ENCODE measurements at regions not wholly inside any gene's neighbourhood (a gene's known extent, or its start where the extent isn't known, plus 50 kb on each side); places are given as distances from the start of the nearest gene placed in this dataset.

GRCh38 chr2:104523921-104524320 lies 330.0 kb upstream of the POU3F3 start:
- Histone ChIP-seq H3K56ac (replicated peaks; ENCODE audit: insufficient read length, low read depth, low read length) (no peak overlapping the region), H3K79me2 (ENCODE audit: control insufficient read depth in 1 of 2, insufficient read depth in 2 of 2, low read length in 2 of 2) (no peaks in the 10 kb centered on the region), H3K23me2 (ENCODE audit: low read depth, low read length) (no peaks in the 10 kb centered on the region; the same call in 1 of the 2 replicates), H3K9me3 (ENCODE audit: insufficient read depth in 2 of 2, low read depth in 1 of 2, low read length in 1 of 2) (no peaks in the 10 kb centered on the region), H2AK5ac (ENCODE audit: low read depth, low read length) (no peak overlapping the region), H4K91ac (replicated peaks; ENCODE audit: insufficient read length, low read length) (no peak overlapping the region), H4K20me1 (replicated peaks in 1 of 2; ENCODE audit: control insufficient read depth in 1 of 2, insufficient read depth in 2 of 2, low read length in 2 of 2) (no peaks in the 10 kb centered on the region), H3K36me3 (ENCODE audit: control insufficient read depth in 2 of 4, insufficient read depth in 4 of 4, low read length in 3 of 4) (no peaks in the 10 kb centered on the region), H3K4me3 (ENCODE audit: extremely low read depth in 1 of 4, insufficient read depth in 2 of 4, low read depth in 3 of 4, low read length in 4 of 4) (no peak overlapping the region), H3K4ac (replicated peaks; ENCODE audit: insufficient read length, low read depth, low read length) (no peak overlapping the region), H3K18ac (ENCODE audit: extremely low read depth, low read length) (no peak overlapping the region), H4K5ac (ENCODE audit: insufficient read length, low read depth, low read length) (no peak overlapping the region), H3K4me2 (ENCODE audit: insufficient read depth in 1 of 2, low read depth in 2 of 2, low read length in 2 of 2) (no peak overlapping the region), H3K4me1 (replicated peaks in 1 of 4; ENCODE audit: control insufficient read depth in 3 of 4, insufficient read depth in 4 of 4, low read length in 3 of 4) (no peaks in the 10 kb centered on the region), H2AFZ (ENCODE audit: low read length) (no peak overlapping the region), H3K23ac (ENCODE audit: insufficient read length) (no peak overlapping the region), H2BK20ac (ENCODE audit: low read length) (no peak overlapping the region), H2BK12ac (ENCODE audit: low read depth, low read length) (no peak overlapping the region), H3K9ac (replicated peaks in 1 of 4; ENCODE audit: extremely low read depth in 1 of 4, low read depth in 3 of 4, low read length in 3 of 4) (no peak overlapping the region), H2BK5ac (ENCODE audit: low read depth, low read length) (no peak overlapping the region), H2BK120ac (replicated peaks; ENCODE audit: low read depth, low read length) (no peak overlapping the region), H2BK15ac (ENCODE audit: low read length) (no peak overlapping the region), H3K79me1 (ENCODE audit: low read depth, low read length) (no peaks in the 10 kb centered on the region), H3K27me3 (replicated peaks in 1 of 4; ENCODE audit: control insufficient read depth in 3 of 4, extremely low read depth in 1 of 4, insufficient read depth in 3 of 4, low read length in 3 of 4) (peaks cover 0 to 1% (median 0%) of the 10 kb centered on the region in 4 experiments; a peak in 1 of 7 replicates), H3K14ac (ENCODE audit: insufficient read length) (no peak overlapping the region), H4K8ac (ENCODE audit: extremely low read depth, insufficient read depth, low read length) (no peak overlapping the region), H3K27ac (ENCODE audit: low read depth, low read length) (no peak overlapping the region)
- no peak for TF ChIP-seq BCL11A (IDR thresholded peaks at IDR 0.05; ENCODE audit: low read depth in 2 of 2, low read length in 2 of 2)
- TF ChIP-seq YY1 (IDR thresholded peaks at IDR 0.05; ENCODE audit: low read depth, low read length) = no peak
- TF ChIP-seq EP300 (IDR thresholded peaks at IDR 0.05; ENCODE audit: borderline replicate concordance in 1 of 2, low read depth in 2 of 2, low read length in 2 of 2) = no peak
- TF ChIP-seq JUN (IDR thresholded peaks at IDR 0.05; ENCODE audit: low read depth, low read length) = no peak
- no peak for TF ChIP-seq CEBPB (IDR thresholded peaks at IDR 0.05; ENCODE audit: low read depth, low read length)
- TF ChIP-seq EGR1 (IDR thresholded peaks at IDR 0.05; ENCODE audit: borderline replicate concordance, low read depth, low read length) = no peak
- no peak for TF ChIP-seq SAP30 (IDR thresholded peaks at IDR 0.05; ENCODE audit: insufficient read depth, insufficient replicate concordance, low read length)
- no peak for TF ChIP-seq CBX8 (IDR thresholded peaks at IDR 0.05; ENCODE audit: borderline replicate concordance, low read depth, low read length)
- TF ChIP-seq GABPA (IDR thresholded peaks at IDR 0.05; ENCODE audit: borderline replicate concordance, insufficient read depth, low read length) = no peak
- TF ChIP-seq SIRT6 (IDR thresholded peaks at IDR 0.05; ENCODE audit: low read length) = no peak
- TF ChIP-seq, protein P1, sequence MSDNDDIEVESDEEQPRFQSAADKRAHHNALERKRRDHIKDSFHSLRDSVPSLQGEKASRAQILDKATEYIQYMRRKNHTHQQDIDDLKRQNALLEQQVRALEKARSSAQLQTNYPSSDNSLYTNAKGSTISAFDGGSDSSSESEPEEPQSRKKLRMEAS (IDR thresholded peaks at IDR 0.05) = no peak
- TF ChIP-seq EZH2 (IDR thresholded peaks at IDR 0.05; ENCODE audit: low read depth, low read length, severe bottlenecking) = no peak
- TF ChIP-seq SRF (IDR thresholded peaks at IDR 0.05; ENCODE audit: low read depth, low read length) = no peak
- no peak for TF ChIP-seq POLR2AphosphoS5 (IDR thresholded peaks at IDR 0.05; ENCODE audit: low read depth, low read length)
- TF ChIP-seq NANOG (IDR thresholded peaks at IDR 0.05; ENCODE audit: insufficient read depth, low read depth, low read length, poor library complexity, severe bottlenecking) = no peak
- ChIA-PET CTCF (ENCODE audit: partially characterized antibody) (no interaction called here), POLR2A (ENCODE audit: partially characterized antibody) (no interaction called here)
- 91% methylated on average over 2 of the region's 2 CpGs; no CpG with 5 or more reads in 1 of the 2 experiments for WGBS, 2 experiments (ENCODE audit: extremely low coverage in 1 of 2, insufficient coverage in 1 of 2, insufficient read length in 1 of 2, insufficient replicate concordance in 2 of 2, low coverage in 1 of 2, low lambda C conversion rate in 2 of 2, missing lambda C conversion rate in 1 of 2)
- no peak for FAIRE-seq
- no peak for DNase-seq (ENCODE audit: low read depth in 1 of 2, low spot score in 2 of 2)

Data from H1 (cell line).